ENCODE measurements at regions not wholly inside any gene's neighbourhood (a gene's known extent, or its start where the extent isn't known, plus 50 kb on each side); places are given as distances from the start of the nearest gene placed in this dataset.

GRCh38 chr10:132486539-132487121 is 51.0 kb upstream of the INPP5A start:
- no peak for DNase-seq

GRCh38 chr10:132487241-132488135 is 50.1 kb upstream of the INPP5A start:
- no peak for DNase-seq

All from C1 segment of cervical spinal cord (tissue), 14 donors.